NK-92 treated with Interleukin-12 subunit alpha and Interleukin-12 subunit beta, amount 100 ng/mL, for 24 hours (cell line): ENCODE measurements at regions not wholly inside any gene's neighbourhood (a gene's known extent, or its start where the extent isn't known, plus 50 kb on each side); places are given as distances from the start of the nearest gene placed in this dataset.
"Not testable (repeated sequence)": the region's sequence is repeated elsewhere in the genome, so short reads cannot be mapped to it uniquely, and the experiment has no call there.

Source experiments
- DNase-seq: peaks from one replicate; lab custom pipeline; 2025; lab: John Stamatoyannopoulos, UW

DNA sequence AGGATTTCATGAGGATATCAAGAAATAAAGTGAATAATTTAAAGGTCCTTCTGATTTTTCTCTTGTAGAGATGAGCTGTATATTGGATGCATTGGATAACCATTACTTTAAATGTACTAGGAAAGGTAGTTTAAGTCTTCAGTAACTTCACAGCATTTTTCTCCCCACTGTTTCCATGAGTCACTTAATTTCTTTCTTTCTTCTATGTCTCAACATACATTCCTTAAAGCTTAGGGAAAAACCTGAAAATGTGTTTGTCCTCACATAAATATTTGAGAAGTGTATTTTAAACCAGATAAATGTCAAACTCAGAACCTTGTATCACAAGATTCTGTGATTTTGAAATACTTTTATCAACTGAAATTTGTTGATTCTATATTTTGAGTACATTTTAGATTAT lies 1970.2 kb upstream of the FLRT2 start:
- DNase-seq, result no peak

DNA sequence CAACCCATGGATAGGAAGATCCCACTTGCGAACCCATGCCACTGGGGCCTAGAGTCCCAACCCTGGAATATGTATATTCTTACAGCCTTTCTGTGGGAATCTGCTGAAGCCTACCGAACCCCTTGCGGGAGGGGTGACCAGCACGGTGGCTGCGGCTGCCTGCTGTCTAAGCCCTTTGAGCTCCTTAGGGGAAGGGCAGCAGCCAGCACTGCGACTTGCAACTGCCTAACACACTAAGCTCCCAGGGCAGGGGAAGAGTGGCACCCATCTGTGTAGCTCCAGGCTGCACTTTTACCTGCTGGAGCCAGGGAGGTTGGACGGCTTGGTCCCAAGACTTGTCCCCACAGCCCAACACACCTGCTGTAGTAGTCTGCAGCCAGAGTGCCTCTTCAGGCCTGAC lies 1968.7 kb upstream of the FLRT2 start:
- DNase-seq, result no peak

DNA sequence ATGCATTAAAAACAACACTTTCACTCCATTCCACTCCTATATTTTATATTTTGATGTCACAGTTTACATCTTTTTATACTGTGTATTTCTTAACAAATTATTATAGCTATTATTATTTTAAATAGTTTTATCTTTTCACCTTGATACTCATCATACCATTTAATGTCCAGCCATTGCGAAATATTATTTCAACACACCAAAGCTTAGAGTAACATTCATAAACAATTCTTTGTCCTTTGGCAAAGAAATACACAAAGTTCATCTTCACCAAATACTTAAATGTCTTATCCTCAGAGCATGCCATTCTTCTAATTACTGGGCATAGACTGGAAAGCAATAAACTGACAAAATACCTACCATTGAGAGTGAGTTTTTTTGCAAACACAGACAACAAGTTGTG lies 1963.4 kb upstream of the FLRT2 start:
- no peak for DNase-seq

DNA sequence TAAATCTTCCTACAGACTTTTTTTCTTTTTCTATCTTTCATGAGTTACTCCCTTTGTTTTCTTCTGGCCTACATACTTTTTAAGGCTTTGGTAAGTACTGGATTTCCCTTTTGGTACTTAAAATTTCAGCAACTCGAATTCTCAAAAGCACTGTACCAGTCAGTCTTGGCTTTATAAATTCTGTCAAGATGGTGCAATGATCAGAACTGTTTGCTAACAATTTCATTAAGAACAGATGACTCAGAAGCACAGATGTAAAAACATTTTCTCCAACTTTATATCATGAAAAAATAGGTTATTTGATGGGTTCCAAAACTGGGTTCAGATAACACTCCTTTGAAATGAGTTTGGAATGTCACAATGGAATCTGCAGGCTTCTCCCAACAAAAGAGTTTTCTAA lies 1961.8 kb upstream of the FLRT2 start:
- DNase-seq, result no peak

DNA sequence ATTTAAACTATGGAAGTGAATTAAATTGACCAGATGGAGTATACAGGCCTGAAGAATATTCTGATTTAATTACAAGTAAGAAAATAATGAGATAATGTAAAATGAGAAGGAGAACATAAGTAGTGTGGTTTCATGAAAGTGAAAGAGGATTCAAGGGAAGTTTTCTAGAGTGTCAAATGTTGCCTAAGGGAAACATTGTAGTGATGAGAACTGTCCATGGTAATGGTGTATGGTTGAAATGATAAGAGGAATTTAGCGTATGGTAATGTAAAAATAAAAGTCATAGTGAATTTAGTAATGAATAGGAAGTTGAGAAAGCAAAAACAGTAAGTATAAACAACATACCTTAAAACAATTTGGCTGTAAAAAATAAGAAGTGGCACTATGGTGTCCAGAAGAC lies 1954.6 kb upstream of the FLRT2 start:
- DNase-seq, result no peak

DNA sequence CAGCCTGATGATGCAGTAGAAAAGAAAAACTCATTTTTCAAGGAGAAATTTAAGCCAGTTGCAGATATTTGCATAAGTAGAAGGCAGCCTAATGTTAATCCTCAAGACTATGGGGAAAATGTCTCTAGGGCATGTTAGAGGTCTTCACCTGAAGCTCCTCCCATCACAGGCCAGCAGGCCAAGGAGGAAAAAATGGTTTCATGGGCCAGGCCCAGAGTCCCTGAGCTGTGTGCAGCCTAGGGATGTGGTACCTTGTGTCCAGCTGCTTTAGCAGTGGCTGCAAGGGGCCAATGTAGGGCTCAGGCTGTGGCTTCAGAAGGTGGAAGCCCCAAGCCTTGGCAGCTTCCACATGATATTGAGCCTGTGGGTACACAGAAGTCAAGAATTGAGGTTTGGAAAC lies 1946.7 kb upstream of the FLRT2 start:
- DNase-seq, result no peak

DNA sequence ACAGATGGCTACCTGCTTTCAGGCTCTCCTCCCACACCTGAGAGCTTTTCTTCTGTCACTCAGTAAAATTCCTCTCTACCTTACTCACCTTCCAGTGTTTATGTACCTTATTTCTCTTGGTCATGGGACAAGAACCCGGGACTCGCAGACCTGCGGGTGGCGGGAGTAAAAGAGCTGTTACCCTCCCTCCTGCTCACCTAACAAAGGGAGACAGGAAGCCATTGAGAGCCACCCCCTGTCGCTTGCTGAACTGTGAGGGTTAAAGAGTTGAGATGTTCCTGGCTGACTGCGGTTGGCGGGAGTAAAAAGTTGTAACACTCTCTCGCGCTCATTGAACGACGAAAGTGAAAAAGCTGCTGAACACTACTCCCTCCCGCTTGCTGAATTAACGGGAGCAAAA lies 1935.1 kb upstream of the FLRT2 start:
- no peak for DNase-seq

DNA sequence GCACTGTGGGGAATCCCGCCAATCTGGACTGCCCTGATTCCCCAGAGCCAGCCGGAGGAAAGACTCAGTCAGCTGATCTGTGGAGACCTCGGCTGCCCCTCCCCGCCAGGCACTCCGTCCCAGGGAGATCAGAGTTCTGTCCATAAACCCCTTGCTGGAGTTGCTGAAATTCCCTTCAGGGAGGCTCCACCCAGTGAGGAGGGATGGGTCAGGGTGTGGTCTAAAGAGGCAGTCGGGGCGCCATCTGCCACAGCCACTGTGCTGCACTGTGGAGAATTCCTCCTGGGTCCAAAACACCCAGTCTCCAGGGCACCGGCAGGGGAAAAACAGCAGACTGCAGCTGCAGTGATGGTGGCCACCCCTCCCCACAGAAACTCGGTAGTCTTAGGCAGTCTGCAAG lies 1922.3 kb upstream of the FLRT2 start:
- no peak for DNase-seq

DNA sequence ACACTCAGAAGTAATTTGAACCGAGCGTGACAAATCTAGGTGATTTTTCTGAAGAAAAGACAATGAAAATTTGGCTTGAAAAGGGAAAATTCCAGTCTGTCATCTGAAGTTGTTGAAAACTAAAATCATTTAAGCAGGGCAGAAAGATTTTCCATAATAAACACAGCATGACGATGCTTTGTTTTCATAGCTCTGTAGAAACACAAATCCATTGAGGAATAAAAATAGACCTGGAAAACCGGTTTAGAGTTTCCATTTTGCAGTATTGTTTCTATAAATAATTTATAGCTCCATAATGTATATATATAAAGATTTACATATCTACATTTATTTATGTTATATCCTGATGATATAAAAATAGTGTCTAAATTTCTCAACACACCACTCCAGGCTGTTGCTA lies 1918.5 kb upstream of the FLRT2 start:
- DNase-seq, result no peak

DNA sequence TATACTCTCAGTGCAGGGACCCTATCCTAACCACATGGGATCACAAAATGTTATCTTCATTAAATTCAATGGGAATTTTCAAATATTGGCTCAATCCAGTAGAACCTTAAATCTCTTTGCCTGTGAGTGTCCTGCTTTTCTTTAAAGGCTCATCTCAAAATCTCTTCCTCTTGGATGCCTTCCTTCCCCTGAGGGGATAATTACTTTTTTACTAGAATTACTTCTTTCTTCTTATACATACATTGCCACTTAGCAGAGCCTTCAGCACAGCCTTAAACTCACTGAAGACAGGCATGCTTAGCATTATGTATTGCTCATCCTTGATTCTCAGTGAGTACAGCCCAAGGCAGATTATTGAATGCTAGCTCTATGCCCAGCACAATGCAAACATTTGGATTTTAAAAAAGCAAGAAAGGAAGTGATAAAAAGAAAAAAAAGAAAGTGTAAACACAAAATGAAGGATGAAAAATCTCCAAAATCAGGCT lies 1918.0 kb upstream of the FLRT2 start:
- DNase-seq, result no peak

DNA sequence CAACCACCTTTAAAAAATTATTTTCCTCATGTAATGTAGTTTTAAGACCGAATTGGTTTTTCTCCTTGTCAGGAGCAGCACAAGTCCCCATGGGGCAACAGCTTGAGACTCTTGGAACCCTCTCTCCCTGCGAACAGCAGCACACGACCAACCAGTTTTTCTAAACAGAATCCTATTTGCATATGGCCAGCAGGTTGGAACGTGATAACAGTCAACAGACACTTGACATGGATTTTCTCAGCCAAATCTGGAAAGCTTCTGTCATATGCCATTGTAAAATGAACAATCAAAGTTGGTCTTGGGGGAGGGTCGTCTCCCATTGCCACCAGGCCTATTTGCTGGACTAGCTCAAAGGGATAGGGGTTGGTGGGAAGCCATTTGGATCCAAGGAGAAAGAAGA lies 1915.0 kb upstream of the FLRT2 start:
- DNase-seq, result no peak

DNA sequence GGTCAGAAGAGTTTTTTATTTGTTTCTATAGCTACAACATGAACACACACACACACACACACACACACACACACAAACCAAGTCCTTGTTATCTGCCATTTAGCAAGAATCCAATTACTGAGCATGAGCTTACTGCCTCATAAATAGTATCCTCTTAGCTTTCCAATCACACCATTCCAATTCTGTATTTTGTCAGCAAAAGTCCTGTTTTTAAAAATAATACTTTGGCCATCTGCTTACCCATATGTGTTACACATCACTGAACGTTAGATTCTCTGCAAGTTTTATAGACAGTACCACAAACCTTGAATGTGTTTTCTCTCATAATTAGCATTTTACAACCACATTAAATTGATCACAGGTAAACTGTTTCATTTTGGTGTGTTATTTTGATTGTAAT lies 1905.4 kb upstream of the FLRT2 start:
- DNase-seq, result no peak

DNA sequence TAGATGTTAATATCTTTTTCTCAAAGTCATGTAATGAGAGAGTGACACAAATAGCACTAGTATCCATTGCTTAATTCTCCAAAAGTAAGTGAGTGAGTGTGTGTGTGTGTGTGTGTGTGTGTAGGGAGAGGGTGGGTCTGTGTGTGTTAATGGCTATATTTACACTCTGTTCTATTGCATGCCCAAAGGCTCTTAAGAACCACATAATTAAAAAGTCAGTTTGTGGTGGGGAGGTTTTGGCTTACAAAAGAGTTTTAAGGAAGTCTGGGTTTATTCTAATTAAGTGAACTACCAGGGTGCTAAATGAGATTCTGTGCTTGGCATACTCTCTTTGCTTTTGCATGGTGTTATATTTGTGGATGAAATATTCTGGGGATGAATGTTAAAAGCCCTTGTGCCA lies 1897.6 kb upstream of the FLRT2 start:
- DNase-seq, result no peak

DNA sequence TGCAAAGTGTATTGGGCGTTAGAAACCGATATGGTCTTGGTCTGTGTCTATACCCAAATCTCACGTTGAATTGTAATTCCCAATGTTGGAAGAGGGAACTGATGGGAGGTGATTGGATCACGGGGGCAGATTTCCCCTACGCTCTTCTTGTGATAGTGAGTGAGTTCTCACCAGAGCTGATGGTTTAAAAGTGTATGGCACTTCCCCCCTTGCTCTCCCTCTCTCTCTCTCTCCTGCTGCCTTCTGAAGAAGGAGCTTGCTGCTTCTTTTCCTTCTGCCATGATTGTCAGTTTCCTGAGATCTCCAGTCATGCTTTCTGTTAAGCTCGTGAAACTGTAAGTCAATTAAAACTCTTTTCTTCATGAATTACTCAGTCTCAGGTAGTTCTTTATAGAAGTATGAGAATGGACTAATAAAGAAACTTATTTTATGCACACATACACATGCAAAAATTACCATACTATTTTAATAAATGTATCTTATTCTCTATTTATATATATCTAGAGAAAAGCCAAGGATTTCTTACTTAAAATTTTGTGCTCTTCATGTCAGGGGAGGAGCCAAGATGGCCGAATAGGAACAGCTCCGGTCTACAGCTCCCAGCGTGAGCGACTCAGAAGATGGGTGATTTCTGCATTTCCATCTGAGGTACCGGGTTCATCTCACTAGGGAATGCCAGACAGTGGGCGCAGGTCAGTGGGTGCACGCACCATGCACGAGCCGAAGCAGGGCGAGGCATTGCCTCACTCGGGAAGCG lies 1891.0 kb upstream of the FLRT2 start:
- no peak for DNase-seq

DNA sequence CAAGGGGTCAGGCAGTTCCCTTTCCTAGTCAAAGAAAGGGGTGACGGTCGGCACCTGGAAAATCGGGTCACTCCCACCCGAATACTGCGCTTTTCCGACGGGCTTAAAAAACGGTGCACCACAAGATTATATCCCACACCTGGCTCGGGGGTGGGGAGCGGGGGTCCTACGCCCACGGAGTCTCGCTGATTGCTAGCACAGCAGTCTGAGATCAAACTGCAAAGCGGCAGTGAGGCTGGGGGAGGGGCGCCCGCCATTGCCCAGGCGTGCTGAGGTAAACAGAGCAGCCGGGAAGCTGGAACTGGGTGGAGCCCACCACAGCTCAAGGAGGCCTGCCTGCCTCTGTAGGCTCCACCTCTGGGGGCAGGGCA lies 1890.5 kb upstream of the FLRT2 start:
- not testable (repeated sequence) for DNase-seq

DNA sequence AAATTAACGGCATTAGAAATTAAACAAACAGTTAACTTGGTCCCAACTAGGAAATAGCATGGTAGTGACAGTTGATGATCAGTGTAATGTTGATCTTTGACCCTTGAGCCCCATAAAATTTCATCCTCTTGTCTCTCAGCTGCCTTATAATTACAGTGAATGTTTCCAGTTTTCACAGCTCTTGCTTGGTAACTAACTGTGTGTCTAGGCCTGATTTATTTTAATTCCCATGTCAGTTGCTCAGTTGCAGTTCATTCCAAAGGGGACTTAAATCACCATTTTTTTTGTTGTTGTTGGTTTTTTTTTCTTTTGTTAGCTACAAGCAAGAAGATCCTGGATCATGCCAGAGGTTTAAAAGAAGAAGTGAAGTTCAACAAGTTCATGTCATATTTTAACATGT lies 1883.7 kb upstream of the FLRT2 start:
- DNase-seq, result no peak

DNA sequence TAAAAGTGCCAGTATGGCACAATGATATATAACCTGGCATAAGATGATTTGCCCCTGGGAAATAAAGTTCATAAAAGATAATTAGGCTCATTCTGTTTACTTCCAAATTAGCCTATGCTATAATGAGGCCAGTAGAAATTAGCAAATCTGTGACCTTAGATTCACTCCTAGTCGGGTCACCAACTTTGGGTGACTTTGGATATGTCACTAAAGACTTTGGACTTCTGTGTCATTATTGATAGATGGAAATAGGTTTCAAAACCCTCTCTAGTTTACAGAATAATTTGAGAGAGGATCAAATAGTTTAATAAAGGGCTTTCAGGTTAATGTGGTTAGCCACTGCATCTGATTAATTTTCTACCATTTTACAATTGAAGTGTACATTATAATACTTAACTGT lies 1869.3 kb upstream of the FLRT2 start:
- no peak for DNase-seq

DNA sequence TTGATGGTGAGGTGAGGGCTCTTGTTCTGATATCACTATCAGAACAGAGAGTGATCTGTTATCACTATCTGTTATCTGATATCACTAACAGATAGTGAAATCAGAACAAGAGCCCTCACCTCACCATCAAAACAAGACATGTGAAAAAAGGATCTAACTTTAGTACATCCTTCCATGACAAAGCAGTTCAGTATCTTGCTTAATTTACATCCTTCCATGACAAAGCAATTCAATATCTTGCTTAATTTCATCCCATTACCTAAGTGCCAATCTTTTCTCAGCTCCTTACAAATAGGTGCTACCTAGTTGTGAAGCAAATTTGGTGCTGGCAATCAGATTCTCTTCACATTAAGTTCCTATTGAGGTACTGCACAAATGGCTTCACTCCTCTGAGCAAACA lies 1865.6 kb upstream of the FLRT2 start:
- no peak for DNase-seq

DNA sequence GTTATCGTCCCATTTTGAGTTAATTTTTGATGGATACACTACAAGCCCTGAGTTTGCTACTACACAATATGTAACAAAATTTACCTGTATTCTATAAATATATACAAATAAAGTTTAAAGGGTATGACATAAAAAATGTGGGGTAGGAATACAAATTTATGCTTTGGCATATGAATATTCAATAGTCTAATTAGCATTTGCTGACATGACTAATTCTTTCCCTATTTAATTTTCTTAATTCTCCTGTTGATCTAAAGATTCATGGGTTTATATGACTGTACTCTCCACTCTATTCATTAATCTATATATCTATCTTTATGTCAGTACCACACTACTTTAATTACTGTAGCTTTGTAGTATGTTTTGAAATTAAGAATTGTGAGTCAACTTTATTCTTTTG lies 1840.7 kb upstream of the FLRT2 start:
- no peak for DNase-seq

DNA sequence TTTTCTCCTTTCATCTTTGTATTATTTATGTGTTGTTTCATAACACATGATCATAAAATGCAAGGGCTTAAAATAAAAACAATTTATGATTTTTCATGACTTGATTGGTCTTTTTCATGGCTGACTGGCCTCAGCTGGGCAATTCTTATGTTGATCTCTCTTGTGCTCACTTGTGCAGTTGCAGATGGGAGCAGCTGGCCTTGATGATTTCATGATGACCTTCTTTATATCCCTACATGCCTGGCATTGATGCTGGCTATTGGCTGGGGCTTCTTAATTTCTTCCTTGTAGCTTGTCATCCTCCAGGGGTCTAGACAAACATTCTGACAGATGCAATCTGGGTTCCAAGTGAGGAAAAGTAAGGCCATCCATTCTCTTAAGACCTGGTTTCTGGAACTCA lies 1832.8 kb upstream of the FLRT2 start:
- DNase-seq, result no peak

DNA sequence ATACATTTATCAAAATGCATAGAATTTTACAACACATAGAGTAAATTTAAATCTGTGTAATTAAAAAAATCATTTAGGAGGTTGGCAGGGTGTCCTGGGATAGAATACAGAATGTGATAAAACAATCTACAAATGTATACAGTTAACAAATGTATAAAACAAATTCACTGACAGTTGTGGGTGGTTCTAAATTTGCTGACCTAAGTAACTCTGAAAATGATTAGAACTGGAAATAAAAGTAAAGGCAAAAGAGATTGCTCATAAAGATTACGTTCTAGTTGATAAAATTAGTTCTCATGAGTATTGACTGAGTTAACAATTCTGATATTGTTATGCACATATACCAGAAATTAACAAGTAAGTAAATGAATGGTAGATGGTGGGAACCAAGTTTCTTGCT lies 1827.3 kb upstream of the FLRT2 start:
- no peak for DNase-seq

DNA sequence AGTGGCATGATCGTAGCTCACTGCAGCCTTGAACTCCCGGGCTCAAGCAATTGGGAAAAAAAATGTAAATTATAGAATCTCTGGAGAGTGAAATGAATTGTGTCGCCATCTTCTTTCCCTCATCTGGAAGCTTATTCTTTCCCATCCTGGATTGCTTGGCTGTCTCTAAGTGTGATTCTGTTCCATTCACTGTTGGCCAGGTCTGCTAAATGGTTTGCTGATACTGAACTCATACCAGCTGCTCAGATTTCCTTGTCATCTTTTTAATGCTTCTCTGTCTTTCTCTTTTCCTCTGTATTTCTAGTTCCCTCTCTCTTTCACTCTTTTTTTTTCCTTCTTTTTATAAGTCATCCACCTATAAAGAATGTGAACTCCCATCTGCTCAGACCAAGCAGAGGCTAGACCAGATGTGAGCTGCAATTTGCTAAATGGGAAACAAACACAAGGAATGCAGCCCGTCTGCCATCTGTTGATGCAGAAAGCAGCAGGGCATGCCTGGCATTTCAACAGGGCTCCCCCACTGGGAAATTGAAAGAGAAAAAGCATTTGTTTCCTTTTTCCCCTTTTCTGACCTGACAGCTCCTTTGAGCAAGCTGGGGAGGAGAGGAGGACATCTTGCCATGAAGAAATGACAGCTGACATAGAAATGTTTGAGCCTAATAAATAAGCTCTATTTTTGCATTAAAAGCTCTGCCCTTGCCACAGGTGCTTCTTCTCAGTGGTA lies 1823.6 kb upstream of the FLRT2 start:
- DNase-seq, result no peak

DNA sequence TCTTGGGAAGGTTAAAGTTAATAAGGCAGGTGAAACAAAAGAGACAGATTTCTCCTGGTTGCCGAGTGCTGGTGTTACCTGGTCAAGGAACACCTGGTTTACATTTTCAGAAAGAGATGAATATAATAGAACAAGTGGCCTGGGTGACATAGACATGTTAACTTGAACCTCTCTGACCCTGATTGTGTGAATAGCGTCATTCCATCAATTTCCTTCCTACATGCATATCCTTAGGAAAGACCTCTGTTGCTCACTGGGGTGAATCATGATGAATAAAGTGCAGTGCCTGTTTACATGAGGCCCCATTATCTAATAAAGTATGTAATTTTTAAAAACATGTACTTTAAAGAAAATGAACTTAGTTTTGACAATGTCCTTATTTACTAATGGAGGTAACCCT lies 1822.9 kb upstream of the FLRT2 start:
- DNase-seq, result no peak

DNA sequence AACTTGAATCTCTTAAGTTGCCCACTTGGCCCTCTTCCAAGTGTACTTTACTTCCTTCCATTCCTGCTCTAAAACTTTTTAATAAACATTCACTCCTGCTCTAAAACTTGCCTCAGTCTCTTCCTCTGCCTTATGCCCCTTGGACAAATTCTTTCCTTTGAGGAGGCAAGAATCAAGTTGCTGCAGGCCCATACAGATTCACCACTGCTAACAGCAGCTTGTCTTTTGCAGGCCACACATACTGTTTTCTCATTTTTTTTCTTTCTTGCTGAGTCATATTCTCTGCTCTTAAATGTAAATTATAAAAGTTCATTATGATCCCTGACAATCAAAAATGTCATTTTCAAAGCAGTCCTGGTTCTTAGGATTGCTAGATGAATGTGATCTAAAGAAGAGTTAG lies 1820.8 kb upstream of the FLRT2 start:
- DNase-seq, result no peak
